IPS DF 19.7 (cell line): ENCODE measurements at regions not wholly inside any gene's neighbourhood (a gene's known extent, or its start where the extent isn't known, plus 50 kb on each side); places are given as distances from the start of the nearest gene placed in this dataset.
"Not testable (repeated sequence)": the region's sequence is repeated elsewhere in the genome, so short reads cannot be mapped to it uniquely, and the experiment has no call there.

ENCODE experiments used
- DNase-seq: peaks from one replicate; pipeline ENCODE4 v3.0.0-alpha.2; 2013; ENCODE audit warnings: low read depth, low spot score

DNA sequence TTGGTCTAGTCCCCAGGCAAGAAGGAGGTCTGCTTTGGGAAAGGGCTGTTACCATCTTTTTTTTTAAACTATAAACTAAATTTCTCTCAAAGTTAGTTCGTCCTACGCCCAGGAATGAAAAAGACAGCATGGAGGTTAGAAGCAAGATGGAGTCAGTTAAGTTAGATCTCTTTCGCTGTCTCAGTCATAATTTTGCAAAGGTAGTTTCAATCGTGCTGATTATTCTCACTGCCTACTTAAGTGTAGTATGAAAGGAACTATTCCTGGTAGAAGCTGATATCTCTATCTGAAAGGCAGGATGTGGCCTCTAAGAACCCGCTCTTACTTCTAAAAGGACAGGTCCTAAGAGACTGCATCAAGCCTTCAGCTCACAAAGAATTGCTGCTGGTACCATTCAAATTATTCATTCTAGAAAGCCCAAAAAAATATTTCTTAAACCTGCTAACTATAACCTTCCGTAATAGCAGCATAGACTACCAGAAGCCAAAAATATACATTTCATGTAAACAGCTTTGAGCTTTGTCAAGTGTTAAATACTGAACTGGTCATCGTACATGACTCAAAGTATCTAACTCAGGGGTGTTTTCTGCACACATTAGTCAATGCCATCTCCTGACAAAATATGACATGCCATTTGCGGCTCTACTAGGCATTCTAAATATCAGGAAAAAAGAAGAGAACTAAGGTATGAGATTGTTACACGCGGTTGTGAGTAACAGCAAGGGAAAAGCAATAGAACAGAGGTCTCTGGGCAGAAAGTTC lies 96.0 kb upstream of the CCDC80 start:
- no peak for DNase-seq

DNA sequence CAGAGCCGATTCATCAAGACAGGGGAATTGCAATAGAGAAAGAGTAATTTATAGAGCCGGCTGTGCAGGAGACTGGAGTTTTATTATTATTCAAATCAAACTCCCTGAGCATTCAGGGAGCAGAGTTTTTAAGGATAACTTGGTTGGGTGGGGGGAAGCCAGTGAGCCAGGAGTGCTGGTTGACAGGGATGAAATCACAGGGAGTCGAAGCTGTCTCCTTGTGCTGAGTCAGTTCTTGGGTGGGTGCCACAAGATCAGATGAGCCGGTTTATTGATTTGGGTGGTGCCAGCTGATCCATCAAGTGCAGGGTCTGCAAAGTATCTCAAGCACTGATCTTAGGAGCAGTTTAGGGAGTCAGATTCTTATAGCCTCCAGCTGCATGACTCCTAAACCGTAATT lies 95.4 kb upstream of the CCDC80 start:
- DNase-seq, result no peak

DNA sequence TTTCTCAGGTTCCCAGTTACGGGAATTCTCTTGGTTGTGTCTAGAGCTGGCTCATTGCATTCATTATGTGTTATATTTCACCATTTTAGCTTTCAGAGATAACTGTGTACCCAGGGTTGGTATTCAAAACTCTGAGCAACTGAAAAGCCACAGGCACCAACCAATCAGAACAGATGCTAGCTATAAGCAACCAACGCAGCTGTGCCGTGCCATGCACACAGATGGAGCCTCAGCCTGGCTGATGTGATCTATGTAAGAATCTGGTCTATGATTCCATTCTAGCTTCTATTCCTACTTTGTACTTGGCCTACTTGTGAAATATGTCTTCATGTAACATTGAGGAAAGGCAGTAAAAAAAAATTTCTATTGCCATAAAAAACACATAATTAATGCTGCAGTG lies 95.0 kb upstream of the CCDC80 start:
- no peak for DNase-seq

DNA sequence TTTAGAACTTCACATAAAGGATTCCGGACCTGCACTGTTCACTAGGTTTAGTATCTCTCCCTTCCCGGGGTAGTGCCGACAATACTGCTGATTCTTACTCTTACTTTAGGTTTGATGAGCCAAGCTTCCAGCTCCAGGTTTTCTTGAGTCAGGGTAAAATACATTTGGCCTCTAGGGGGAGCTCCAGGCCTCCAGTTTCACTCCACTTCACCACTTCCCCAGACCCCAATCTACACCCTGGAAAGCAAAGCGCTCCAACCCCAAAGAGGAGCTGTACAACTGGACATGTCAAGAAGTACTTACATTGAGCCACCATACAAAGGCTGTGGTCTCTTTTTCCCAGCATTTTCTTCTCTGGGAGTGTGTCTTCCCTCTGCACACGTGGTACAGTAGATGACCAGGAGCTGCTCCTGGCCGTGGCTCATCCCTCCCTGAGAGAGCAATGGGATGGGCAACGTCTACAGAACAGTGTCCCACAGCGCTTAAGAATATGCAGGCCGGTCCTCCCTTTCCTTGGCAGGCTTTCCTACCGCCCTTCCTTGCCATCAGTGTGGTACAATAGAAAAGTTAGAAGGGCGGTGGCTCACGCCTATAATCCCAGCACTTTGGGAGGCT lies 93.9 kb upstream of the CCDC80 start:
- DNase-seq, result peak; percentile 52

DNA sequence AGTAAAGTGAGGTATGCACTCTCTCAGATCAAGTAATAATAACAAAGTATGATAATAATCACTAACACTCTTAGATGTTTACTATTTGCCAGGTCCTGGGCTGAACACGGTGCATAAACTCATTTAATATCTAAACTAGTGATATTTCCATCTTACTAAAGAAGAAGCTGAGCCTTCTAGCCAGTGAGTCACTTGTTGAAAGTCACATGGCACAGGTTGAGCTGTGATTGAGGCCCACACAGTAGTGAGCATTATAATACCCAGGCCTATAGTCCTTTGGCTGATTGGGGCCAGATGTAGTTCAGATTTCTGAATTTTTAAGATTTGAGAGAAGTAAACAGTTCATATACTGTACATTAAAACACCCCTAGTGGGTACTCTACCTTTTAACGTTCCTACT lies 93.2 kb upstream of the CCDC80 start:
- DNase-seq, result no peak

DNA sequence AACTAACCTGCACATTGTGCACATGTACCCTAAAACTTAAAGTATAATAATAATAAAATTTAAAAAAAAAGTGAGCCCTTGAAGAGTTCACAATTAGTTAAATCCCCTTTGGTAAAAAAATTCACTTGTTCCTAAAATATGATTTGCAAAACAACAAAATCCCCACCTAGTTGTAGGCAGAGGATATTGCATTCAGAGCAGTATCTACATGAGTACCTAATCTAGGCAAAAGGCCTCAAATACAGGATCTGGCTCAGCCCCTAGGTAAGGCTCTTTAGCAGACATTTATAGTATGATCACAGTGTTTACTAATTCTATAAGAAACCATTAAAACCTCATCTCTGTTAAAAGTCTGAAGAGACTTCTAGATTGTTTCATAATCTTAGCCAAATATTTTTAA lies 89.3 kb upstream of the CCDC80 start:
- no peak for DNase-seq

DNA sequence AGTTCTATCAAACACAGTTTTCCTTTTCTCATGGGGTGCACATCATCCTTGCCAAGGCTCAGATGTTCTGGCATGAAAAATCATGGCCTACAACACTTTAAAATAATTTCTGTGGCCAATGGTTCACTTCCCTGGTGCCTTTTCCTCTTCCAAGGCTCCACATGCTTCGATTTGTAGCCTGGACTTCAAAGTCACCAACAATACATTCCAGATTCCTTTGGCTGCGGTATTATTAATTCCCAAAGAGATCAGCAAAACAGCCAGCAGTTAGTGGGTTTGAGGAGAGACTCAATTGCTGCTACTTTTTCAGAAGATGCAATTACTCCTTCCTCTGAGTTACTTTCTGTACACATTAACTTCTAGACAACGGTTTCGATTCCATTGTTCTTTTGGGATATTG lies 80.3 kb upstream of the CCDC80 start:
- no peak for DNase-seq

DNA sequence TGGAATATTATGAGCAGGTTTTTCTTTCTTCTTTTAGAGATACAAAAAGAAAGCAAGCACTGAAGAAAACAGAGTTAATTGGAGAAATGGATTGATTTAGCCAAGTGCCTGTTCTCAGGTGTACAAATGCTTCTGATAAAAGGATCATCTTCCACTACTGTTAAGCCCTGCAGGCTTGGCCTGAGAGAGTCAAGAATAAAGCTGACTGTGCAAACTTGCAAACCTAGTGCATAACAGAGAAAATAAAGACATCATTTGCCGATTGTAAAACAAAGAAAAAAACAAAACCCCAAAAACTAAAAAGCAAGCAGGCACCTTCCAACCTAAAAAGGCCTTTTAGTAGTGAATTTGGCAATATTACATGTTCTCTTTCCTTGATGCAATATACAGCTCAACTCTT lies 78.0 kb upstream of the CCDC80 start:
- DNase-seq, result no peak

DNA sequence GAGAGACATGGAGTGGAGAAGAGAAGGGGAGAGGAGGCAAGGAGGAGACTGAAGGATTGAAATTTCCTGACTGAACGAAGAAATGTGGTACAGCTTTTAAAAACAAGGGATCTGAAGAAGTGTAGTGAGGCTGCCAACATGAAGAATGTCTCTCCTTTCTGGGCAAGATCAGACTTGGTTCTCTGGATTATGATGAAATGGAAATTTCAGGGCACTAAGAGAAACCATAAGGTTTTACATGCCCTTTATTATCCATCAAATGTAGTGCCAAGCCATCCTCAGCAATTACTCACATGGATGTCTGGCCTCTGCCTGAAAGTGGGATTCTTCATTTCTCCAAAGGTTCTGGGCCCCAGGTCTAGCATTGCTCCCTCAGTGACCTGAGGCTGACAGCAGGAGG lies 77.6 kb upstream of the CCDC80 start:
- DNase-seq, result no peak

DNA sequence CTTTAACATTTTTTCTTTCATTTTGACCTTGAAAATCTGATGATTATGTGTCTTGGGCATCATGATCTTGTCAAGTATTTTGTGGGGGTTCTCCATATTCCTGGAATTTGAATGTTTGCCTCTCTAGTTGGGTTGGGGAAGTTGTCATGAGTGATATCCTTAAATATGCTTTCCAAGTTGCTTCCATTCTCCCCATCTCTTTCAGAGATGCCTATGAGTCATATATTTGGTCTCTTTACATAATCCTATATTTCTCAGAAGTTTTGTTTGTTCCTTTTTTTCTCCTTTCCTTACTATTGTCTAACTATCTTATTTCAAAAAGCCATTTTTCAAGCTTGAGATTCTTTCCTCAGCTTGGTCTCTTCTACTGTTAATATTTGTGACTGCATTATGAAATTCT lies 69.0 kb upstream of the CCDC80 start:
- no peak for DNase-seq

DNA sequence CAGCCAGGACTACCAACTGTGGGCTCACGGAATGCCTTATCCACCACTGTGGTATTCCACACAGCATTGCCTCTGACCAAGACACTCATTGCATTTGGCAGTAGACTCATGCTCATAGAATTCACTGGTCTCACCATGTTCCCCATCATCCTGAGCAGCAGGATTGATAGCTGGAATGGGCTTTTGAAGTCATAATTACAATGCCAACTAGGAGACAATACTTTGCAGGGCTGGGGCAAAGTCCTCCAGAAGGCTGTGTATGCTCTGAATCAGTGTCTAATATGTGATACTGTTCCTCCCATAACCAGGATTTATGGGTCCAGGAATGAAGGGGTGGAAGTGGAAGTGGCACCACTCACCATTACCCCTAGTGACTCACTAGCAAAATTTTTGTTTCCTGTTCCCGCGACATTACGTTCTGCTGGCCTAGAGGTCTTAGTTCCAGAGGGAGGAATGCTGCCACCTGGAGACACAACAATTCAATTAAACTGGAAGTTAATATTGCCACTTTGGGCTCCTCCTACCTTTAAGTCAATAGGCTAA lies 58.6 kb upstream of the CCDC80 start:
- no peak for DNase-seq

DNA sequence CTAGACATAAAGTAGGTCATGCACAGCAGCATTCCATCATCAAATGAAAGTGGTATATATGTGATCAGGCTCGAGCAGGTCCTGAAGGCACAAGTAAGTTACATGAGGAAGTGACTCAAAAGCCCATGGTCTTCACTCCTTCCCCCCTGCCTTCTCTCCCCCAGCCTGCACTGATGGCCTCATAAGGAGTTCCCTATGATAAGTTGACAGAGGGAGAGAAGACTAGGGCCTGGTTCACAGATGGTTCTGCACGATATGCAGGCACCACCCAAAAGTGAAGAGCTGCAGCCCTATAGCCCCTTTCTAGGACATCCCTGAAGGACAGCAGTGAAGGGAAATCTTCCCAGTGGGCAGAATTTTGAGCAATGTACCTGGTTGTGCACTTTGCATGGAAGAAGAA lies 57.5 kb upstream of the CCDC80 start:
- not testable (repeated sequence) for DNase-seq

DNA sequence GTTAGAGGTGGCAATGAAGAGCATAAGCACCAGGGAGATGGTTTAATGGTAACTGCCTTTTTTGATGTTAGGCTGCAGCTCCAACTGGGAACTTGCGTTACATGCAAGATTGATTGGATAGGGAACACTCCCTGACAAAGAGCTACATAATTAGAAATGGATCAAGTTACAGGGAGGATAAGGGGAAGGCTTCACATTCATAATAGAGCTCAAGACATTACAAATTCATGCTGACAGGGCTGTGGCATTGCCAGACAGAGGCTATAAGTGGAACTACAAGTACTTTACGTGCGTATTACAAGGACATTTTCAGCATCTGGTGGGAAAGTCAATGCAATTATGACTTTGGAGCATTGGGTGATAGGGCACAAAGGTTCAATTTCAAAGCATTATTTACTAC lies 55.3 kb upstream of the CCDC80 start:
- DNase-seq, result not testable (repeated sequence)

DNA sequence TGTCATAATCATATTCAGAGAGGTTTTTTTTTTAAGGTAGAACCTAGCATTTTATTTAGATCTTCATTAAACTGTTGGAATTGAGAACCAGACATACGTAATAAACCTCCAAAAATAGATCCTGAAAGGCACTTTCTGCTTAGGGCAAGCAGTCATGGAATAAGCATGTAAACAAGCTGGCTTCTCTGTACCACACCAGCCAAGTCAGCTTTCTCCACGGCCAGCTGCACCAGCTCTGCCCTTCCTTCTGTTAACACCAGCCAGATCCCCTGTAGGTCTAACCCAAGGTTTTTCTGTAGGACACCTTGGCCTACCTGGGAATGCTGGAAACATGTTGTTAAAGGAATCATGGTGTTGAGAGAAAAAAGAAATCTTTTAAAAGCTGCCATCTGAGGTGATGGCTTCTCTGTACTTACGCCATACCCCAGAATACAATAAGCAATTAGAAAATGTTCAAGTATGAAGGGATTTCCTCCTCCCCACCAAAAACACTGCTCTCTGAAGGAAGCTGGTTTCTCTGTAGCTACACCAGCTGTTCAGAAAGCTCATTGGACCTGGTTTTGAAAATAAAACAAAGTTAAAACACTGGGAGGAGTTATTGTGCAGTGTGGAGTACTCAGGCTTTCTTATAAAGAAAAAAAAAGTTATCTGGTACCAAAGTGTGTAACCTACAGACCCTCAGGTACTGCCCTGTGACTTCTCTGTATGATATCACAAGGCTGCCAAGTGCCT lies 54.6 kb upstream of the CCDC80 start:
- not testable (repeated sequence) for DNase-seq

DNA sequence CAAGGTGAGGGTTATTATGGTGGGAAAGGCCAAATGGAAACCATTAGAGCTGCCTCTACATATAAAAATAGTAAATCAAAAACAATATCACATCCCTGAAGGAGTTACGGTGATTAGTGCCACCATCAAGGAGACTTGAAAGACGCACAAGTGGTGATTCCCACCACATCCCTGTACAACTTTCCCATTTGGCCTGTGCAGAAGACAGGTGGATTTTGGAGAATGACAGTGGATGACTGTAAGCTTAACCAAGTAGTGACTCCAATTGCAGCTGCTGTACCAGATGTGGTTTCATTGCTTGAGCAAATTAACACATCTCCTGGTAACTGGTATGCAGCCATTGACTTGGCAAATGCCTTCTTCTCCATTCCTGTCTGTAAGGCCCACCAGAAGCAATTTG lies 54.0 kb upstream of the CCDC80 start:
- not testable (repeated sequence) for DNase-seq

DNA sequence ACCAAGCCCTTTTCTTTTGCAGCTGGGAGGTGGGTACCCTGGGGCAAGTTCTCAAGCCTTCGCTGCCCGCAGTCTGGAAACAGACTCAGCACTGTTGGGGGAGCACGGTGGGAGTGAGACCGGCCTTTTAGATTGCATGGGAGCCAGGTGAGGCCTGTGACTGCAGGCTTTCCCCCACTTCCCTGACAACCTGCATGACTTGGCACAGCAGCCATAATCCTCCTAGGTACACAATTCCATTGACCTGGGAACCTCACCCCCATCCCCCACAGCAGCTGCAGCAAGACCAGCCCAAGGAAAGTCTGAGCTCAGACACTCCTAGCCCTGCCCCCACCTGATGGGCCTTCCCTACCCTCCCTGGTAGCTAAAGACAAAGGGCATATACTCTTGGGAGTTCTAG lies 52.2 kb upstream of the CCDC80 start:
- no peak for DNase-seq
